ENCODE measurements at regions not wholly inside any gene's neighbourhood (a gene's known extent, or its start where the extent isn't known, plus 50 kb on each side); places are given as distances from the start of the nearest gene placed in this dataset.
A peak's percentile ranks its signal among the peaks of the same experiment; 100 is the strongest.

GRCh38 chr2:241929551-241930490 lies 60.3 kb downstream of the RTP5 start:
- TF ChIP-seq CTCF (IDR thresholded peaks at IDR 0.05): no peak
- TF ChIP-seq POLR2A (IDR thresholded peaks at IDR 0.05): no peak
- 86 to 88% methylated on average over 22 of the region's 22 CpGs for WGBS, 2 donors
- intact Hi-C loops (cut with DNase I; ENCODE audit: low total_unique reads): no loop called here
- peak in 1 of 2 donors; percentile 78 for DNase-seq (ENCODE audit: low spot score in 2 of 2)
- no peak overlapping the region for H3K4me3 ChIP-seq (ENCODE audit: low read depth, poor library complexity, severe bottlenecking)

GRCh38 chr2:241931084-241931975 lies 61.8 kb downstream of the RTP5 start:
- intact Hi-C loops (cut with DNase I; ENCODE audit: low total_unique reads): no loop called here
- 95 to 97% methylated on average over 28 to 30 of the region's 30 CpGs for WGBS, 2 donors
- peak in 1 of 2 donors; percentile 83 for DNase-seq (ENCODE audit: low spot score in 2 of 2)
- no peak overlapping the region for H3K4me3 ChIP-seq (ENCODE audit: low read depth, poor library complexity, severe bottlenecking)
- TF ChIP-seq POLR2A (IDR thresholded peaks at IDR 0.05) (no peak), CTCF (IDR thresholded peaks at IDR 0.05) (no peak)

- 90 to 97% methylated on average over 23 to 25 of the region's 31 CpGs for WGBS, 2 donors
- DNase-seq (ENCODE audit: low spot score in 2 of 2): peak in 1 of 2 donors; percentile 68
Observed at GRCh38 chr2:241931976-241932898, 62.7 kb downstream of the RTP5 start.

GRCh38 chr2:241932899-241933178 lies 63.3 kb downstream of the RTP5 start:
- H3K4me3 ChIP-seq (ENCODE audit: low read depth, poor library complexity, severe bottlenecking): no peak overlapping the region
- DNase-seq (ENCODE audit: low spot score in 2 of 2): peak in 1 of 2 donors; percentile 72
- no peak for TF ChIP-seq POLR2A (IDR thresholded peaks at IDR 0.05)
- TF ChIP-seq CTCF (IDR thresholded peaks at IDR 0.05): no peak
- intact Hi-C loops (cut with DNase I; ENCODE audit: low total_unique reads): no loop called here
- WGBS, 2 donors: 72 to 85% methylated on average over 7 to 9 of the region's 9 CpGs

More at GRCh38 chr2:241931976-241932898, 62.7 kb downstream of the RTP5 start:
- intact Hi-C loops (cut with DNase I; ENCODE audit: low total_unique reads): no loop called here
- H3K4me3 ChIP-seq (ENCODE audit: low read depth, poor library complexity, severe bottlenecking): no peak overlapping the region
- TF ChIP-seq CTCF (IDR thresholded peaks at IDR 0.05) (no peak), POLR2A (IDR thresholded peaks at IDR 0.05) (no peak)

- intact Hi-C loops (cut with DNase I; ENCODE audit: low total_unique reads): no loop called here
- WGBS, 2 donors: 41 to 42% methylated on average over 11 of the region's 11 CpGs
- H3K4me3 ChIP-seq (ENCODE audit: low read depth, poor library complexity, severe bottlenecking): no peak overlapping the region
- TF ChIP-seq POLR2A (IDR thresholded peaks at IDR 0.05) (no peak), CTCF (IDR thresholded peaks at IDR 0.05) (no peak)
- DNase-seq (ENCODE audit: low spot score in 2 of 2): peak; percentile 31 to 67
Observed at GRCh38 chr2:241933179-241933911, 63.8 kb downstream of the RTP5 start.

Data from lower leg skin (tissue), 4 donors.